ENCODE measurements at regions not wholly inside any gene's neighbourhood (a gene's known extent, or its start where the extent isn't known, plus 50 kb on each side); places are given as distances from the start of the nearest gene placed in this dataset.
"Not testable (repeated sequence)": the region's sequence is repeated elsewhere in the genome, so short reads cannot be mapped to it uniquely, and the experiment has no call there.

GRCh38 chr15:87463956-87464355, 792.6 kb downstream of the NTRK3 start:
- not testable (repeated sequence) for TF ChIP-seq CTCF (conservative IDR thresholded peaks at IDR 0.05); ZFX (IDR thresholded peaks at IDR 0.05)

Measured in C4-2B (cell line).